ENCODE measurements at regions not wholly inside any gene's neighbourhood (a gene's known extent, or its start where the extent isn't known, plus 50 kb on each side); places are given as distances from the start of the nearest gene placed in this dataset.

DNA sequence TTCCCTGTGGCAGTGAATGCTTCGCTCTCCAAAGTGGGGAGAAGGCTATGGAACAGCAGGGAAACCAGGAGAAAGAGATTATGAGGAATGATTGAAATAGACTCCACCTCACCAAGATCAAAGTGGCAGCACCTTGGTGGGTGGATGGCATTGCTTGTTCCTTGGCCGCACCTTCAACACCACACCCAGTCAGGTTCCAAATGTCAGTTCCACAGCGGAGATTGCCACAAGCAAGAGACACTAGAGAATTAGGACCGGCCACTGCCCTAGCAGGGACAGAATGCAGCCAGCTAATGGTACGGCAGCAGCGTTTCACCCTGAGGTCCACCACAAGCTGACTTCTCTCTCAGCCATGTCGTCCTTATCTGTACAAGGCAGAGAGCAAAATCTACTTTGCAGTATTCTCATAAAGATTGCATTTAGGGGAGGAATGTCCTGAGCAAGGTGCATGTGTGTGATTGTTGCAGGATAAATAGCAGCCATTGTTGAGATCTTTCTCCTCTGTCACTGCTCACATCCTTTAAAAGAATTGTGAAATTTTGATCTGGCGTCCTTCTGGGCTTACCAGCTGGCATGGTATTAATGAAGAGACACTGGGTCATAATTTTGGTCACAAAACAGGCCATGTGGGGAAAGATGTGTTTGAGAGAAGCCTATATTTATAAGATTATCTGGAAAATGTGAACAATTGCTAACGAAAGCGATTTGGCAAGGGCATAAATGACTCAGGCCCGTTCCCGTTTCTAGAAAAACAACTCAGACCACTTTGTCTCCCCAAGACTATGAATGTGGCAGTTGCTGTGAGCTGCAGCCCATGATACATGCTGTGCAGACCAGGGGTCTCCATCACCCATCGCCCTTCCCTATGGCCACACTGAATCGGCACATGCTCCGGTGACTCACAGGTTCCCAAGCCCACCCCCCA lies 228.6 kb upstream of the ID2 start:
- no peak for ATAC-seq
- no TSS peak for BruUV-seq (replicated peaks)

DNA sequence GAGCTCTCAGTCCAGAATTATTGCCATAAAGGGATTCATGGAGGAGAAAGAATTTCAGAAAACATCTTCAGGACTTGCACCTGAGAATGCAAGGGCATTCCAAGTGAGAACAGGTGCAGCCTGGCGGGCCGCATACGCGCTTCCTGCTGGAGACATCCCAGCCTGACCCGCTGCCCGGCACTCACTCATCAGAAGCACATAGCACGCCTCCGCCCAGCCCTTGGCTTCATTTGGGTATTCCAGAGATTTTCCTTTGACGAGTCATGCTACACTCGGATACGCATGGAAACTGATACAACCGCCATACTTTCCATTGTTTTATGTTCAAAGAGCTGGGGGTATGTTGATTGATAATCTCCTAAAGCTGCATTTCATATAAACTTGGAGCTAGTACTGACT lies 228.0 kb upstream of the ID2 start:
- Histone ChIP-seq H2AFZ (ENCODE audit: low read depth, low read length, poor library complexity, severe bottlenecking) (no peak overlapping the region), H3K9me2 (ENCODE audit: insufficient read depth) (no peaks in the 10 kb centered on the region), H3K9ac (ENCODE audit: low read length) (no peak overlapping the region), H3K4me3 (replicated peaks in 1 of 2; ENCODE audit: low read depth in 1 of 2, low read length in 2 of 2) (0 out of 4 replicates have a peak overlapping the region, but pooled peaks of 1 of the 2 experiments have one; percentile 1), H4K20me1 (ENCODE audit: insufficient read depth) (no peaks in the 10 kb centered on the region), H3K4me1 (ENCODE audit: control insufficient read depth in 1 of 2, insufficient read depth in 2 of 2, low read length in 2 of 2) (peaks cover 0 to 21% of the 10 kb centered on the region in 2 experiments; a peak in 2 of 4 replicates), H3K27ac (ENCODE audit: low read depth, low read length) (no peak overlapping the region), H3K4me2 (ENCODE audit: low read length) (peak overlapping the region; percentile 48), H3K9me3 (ENCODE audit: control insufficient read depth in 1 of 2, insufficient read depth in 1 of 2, low read depth in 1 of 2, low read length in 2 of 2) (no peaks in the 10 kb centered on the region), H3K27me3 (ENCODE audit: insufficient read depth, low read length) (no peaks in the 10 kb centered on the region), H3K79me2 (ENCODE audit: insufficient read depth, low read length) (no peaks in the 10 kb centered on the region), H3K36me3 (ENCODE audit: control insufficient read depth in 1 of 2, insufficient read depth in 2 of 2, low read length in 2 of 2) (no peaks in the 10 kb centered on the region)
- RAD21 ChIA-PET (ENCODE audit: low non-redundant PET in 1 of 2, low total read pairs in 2 of 2, uncharacterized antibody in 2 of 2, unreplicated experiment in 2 of 2): no interaction called here
- CTCF ChIA-PET: no interaction called here
- BruUV-seq (replicated peaks): no TSS peak
- POLR2A ChIA-PET: no interaction called here
- peak; percentile 20; the same call in 1 of the 2 replicates for TF ChIP-seq FOSL1 (IDR thresholded peaks at IDR 0.05; ENCODE audit: low read depth)
- no peak for TF ChIP-seq ZNF274 (IDR thresholded peaks at IDR 0.05; ENCODE audit: low read depth, low read length)
- no peak for TF ChIP-seq EZH2phosphoT487 (IDR thresholded peaks at IDR 0.05; ENCODE audit: borderline replicate concordance)
- TF ChIP-seq JUND (IDR thresholded peaks at IDR 0.05): no peak
- TF ChIP-seq RAD21 (IDR thresholded peaks at IDR 0.05; ENCODE audit: low read depth): no peak
- TF ChIP-seq, protein P1, sequence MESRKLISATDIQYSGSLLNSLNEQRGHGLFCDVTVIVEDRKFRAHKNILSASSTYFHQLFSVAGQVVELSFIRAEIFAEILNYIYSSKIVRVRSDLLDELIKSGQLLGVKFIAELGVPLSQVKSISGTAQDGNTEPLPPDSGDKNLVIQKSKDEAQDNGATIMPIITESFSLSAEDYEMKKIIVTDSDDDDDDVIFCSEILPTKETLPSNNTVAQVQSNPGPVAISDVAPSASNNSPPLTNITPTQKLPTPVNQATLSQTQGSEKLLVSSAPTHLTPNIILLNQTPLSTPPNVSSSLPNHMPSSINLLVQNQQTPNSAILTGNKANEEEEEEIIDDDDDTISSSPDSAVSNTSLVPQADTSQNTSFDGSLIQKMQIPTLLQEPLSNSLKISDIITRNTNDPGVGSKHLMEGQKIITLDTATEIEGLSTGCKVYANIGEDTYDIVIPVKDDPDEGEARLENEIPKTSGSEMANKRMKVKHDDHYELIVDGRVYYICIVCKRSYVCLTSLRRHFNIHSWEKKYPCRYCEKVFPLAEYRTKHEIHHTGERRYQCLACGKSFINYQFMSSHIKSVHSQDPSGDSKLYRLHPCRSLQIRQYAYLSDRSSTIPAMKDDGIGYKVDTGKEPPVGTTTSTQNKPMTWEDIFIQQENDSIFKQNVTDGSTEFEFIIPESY (IDR thresholded peaks at IDR 0.05; ENCODE audit: extremely low read depth, insufficient replicate concordance, low read length): no peak
- TF ChIP-seq, protein P2, sequence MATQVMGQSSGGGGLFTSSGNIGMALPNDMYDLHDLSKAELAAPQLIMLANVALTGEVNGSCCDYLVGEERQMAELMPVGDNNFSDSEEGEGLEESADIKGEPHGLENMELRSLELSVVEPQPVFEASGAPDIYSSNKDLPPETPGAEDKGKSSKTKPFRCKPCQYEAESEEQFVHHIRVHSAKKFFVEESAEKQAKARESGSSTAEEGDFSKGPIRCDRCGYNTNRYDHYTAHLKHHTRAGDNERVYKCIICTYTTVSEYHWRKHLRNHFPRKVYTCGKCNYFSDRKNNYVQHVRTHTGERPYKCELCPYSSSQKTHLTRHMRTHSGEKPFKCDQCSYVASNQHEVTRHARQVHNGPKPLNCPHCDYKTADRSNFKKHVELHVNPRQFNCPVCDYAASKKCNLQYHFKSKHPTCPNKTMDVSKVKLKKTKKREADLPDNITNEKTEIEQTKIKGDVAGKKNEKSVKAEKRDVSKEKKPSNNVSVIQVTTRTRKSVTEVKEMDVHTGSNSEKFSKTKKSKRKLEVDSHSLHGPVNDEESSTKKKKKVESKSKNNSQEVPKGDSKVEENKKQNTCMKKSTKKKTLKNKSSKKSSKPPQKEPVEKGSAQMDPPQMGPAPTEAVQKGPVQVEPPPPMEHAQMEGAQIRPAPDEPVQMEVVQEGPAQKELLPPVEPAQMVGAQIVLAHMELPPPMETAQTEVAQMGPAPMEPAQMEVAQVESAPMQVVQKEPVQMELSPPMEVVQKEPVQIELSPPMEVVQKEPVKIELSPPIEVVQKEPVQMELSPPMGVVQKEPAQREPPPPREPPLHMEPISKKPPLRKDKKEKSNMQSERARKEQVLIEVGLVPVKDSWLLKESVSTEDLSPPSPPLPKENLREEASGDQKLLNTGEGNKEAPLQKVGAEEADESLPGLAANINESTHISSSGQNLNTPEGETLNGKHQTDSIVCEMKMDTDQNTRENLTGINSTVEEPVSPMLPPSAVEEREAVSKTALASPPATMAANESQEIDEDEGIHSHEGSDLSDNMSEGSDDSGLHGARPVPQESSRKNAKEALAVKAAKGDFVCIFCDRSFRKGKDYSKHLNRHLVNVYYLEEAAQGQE (IDR thresholded peaks at IDR 0.05; ENCODE audit: low read depth): no peak
- TF ChIP-seq, protein P3, sequence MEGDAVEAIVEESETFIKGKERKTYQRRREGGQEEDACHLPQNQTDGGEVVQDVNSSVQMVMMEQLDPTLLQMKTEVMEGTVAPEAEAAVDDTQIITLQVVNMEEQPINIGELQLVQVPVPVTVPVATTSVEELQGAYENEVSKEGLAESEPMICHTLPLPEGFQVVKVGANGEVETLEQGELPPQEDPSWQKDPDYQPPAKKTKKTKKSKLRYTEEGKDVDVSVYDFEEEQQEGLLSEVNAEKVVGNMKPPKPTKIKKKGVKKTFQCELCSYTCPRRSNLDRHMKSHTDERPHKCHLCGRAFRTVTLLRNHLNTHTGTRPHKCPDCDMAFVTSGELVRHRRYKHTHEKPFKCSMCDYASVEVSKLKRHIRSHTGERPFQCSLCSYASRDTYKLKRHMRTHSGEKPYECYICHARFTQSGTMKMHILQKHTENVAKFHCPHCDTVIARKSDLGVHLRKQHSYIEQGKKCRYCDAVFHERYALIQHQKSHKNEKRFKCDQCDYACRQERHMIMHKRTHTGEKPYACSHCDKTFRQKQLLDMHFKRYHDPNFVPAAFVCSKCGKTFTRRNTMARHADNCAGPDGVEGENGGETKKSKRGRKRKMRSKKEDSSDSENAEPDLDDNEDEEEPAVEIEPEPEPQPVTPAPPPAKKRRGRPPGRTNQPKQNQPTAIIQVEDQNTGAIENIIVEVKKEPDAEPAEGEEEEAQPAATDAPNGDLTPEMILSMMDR (IDR thresholded peaks at IDR 0.05 in 2 of 3, conservative IDR thresholded peaks at IDR 0.05 in 1 of 3; ENCODE audit: borderline replicate concordance in 1 of 3, insufficient read depth in 1 of 3, low read depth in 2 of 3, low read length in 2 of 3): no peak
- TF ChIP-seq SRF (IDR thresholded peaks at IDR 0.05; ENCODE audit: low read depth): no peak
- ATAC-seq (peak; percentile 67), DNase-seq (ENCODE audit: low read depth, low spot score) (no peak)
- intact Hi-C loops (cut with micrococcal nuclease): no loop called here

More for the DNA sequence above, 228.6 kb upstream of the ID2 start:
- POLR2A ChIA-PET: no interaction called here
- intact Hi-C loops (cut with micrococcal nuclease): no loop called here
- H3K9me3 ChIP-seq (ENCODE audit: control insufficient read depth in 1 of 2, insufficient read depth in 1 of 2, low read depth in 1 of 2, low read length in 2 of 2): no peaks in the 10 kb centered on the region
- H3K9ac ChIP-seq (ENCODE audit: low read length): no peak overlapping the region
- H3K27me3 ChIP-seq (ENCODE audit: insufficient read depth, low read length): no peaks in the 10 kb centered on the region
- peak overlapping the region; percentile 48 for H3K4me2 ChIP-seq (ENCODE audit: low read length)
- DNase-seq (ENCODE audit: low read depth, low spot score): no peak
- CTCF ChIA-PET: no interaction called here
- H3K9me2 ChIP-seq (ENCODE audit: insufficient read depth): no peaks in the 10 kb centered on the region
- TF ChIP-seq SIN3A (IDR thresholded peaks at IDR 0.05; ENCODE audit: low read depth) (no peak), EGR1 (IDR thresholded peaks at IDR 0.05; ENCODE audit: low read depth) (no peak)
- peaks cover 0 to 24% of the 10 kb centered on the region in 2 experiments; a peak in 2 of 4 replicates for H3K4me1 ChIP-seq (ENCODE audit: control insufficient read depth in 1 of 2, insufficient read depth in 2 of 2, low read length in 2 of 2)
- RAD21 ChIA-PET (ENCODE audit: low non-redundant PET in 1 of 2, low total read pairs in 2 of 2, uncharacterized antibody in 2 of 2, unreplicated experiment in 2 of 2): no interaction called here
- H3K4me3 ChIP-seq (replicated peaks in 1 of 2; ENCODE audit: low read depth in 1 of 2, low read length in 2 of 2): 0 out of 4 replicates have a peak overlapping the region, but pooled peaks of 1 of the 2 experiments have one; percentile 1
- H4K20me1 ChIP-seq (ENCODE audit: insufficient read depth): no peaks in the 10 kb centered on the region
- no peaks in the 10 kb centered on the region for H3K79me2 ChIP-seq (ENCODE audit: insufficient read depth, low read length)
- H3K27ac ChIP-seq (ENCODE audit: low read depth, low read length): no peak overlapping the region
- H2AFZ ChIP-seq (ENCODE audit: low read depth, low read length, poor library complexity, severe bottlenecking): no peak overlapping the region
- no peaks in the 10 kb centered on the region for H3K36me3 ChIP-seq (ENCODE audit: control insufficient read depth in 1 of 2, insufficient read depth in 2 of 2, low read length in 2 of 2)
